ENCODE measurements at regions not wholly inside any gene's neighbourhood (a gene's known extent, or its start where the extent isn't known, plus 50 kb on each side); places are given as distances from the start of the nearest gene placed in this dataset.

- TF ChIP-seq CTCF (IDR thresholded peaks at IDR 0.05; ENCODE audit: low read depth, low read length, missing input control) (no peak), RXRA (IDR thresholded peaks at IDR 0.05) (no peak), ATF3 (IDR thresholded peaks at IDR 0.05) (no peak), RAD21 (IDR thresholded peaks at IDR 0.05) (no peak), JUND (IDR thresholded peaks at IDR 0.05) (no peak), TAF1 (conservative IDR thresholded peaks at IDR 0.05) (no peak), YY1 (IDR thresholded peaks at IDR 0.05) (no peak), GABPA (IDR thresholded peaks at IDR 0.05 in 1 of 2, conservative IDR thresholded peaks at IDR 0.05 in 1 of 2) (no peak)
- TF ChIP-seq, protein P1, sequence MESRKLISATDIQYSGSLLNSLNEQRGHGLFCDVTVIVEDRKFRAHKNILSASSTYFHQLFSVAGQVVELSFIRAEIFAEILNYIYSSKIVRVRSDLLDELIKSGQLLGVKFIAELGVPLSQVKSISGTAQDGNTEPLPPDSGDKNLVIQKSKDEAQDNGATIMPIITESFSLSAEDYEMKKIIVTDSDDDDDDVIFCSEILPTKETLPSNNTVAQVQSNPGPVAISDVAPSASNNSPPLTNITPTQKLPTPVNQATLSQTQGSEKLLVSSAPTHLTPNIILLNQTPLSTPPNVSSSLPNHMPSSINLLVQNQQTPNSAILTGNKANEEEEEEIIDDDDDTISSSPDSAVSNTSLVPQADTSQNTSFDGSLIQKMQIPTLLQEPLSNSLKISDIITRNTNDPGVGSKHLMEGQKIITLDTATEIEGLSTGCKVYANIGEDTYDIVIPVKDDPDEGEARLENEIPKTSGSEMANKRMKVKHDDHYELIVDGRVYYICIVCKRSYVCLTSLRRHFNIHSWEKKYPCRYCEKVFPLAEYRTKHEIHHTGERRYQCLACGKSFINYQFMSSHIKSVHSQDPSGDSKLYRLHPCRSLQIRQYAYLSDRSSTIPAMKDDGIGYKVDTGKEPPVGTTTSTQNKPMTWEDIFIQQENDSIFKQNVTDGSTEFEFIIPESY (IDR thresholded peaks at IDR 0.05): no peak
- TF ChIP-seq, protein P2, sequence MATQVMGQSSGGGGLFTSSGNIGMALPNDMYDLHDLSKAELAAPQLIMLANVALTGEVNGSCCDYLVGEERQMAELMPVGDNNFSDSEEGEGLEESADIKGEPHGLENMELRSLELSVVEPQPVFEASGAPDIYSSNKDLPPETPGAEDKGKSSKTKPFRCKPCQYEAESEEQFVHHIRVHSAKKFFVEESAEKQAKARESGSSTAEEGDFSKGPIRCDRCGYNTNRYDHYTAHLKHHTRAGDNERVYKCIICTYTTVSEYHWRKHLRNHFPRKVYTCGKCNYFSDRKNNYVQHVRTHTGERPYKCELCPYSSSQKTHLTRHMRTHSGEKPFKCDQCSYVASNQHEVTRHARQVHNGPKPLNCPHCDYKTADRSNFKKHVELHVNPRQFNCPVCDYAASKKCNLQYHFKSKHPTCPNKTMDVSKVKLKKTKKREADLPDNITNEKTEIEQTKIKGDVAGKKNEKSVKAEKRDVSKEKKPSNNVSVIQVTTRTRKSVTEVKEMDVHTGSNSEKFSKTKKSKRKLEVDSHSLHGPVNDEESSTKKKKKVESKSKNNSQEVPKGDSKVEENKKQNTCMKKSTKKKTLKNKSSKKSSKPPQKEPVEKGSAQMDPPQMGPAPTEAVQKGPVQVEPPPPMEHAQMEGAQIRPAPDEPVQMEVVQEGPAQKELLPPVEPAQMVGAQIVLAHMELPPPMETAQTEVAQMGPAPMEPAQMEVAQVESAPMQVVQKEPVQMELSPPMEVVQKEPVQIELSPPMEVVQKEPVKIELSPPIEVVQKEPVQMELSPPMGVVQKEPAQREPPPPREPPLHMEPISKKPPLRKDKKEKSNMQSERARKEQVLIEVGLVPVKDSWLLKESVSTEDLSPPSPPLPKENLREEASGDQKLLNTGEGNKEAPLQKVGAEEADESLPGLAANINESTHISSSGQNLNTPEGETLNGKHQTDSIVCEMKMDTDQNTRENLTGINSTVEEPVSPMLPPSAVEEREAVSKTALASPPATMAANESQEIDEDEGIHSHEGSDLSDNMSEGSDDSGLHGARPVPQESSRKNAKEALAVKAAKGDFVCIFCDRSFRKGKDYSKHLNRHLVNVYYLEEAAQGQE (IDR thresholded peaks at IDR 0.05): no peak
These were observed 54.9 kb upstream of the RGS7 start for GRCh38 chr1:241411776-241412338.

All from liver (tissue), 3 donors.